ENCODE measurements at regions not wholly inside any gene's neighbourhood (a gene's known extent, or its start where the extent isn't known, plus 50 kb on each side); places are given as distances from the start of the nearest gene placed in this dataset.
"Not testable (repeated sequence)": the region's sequence is repeated elsewhere in the genome, so short reads cannot be mapped to it uniquely, and the experiment has no call there.

DNA sequence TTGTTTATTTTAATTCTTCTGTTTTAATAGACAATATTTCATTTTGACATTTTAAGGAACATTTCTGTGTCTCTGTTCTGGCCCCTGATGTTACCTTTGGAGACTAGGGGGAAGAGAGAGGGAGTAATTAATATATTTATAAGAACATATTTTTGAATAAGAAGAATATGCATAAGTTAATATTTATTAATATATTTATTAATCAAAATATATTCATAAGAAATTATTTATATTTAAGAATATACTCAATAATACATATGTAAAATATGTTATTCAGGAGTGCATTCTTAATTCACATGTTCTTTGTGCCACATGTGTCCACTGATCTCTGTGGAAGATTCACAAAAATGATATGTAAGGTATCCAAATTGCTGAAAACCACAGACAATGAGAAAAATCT lies 1687.7 kb downstream of the SPATA31A7 start:
- H3K9me1 ChIP-seq (ENCODE audit: insufficient read depth, low read length); H4K8ac ChIP-seq (ENCODE audit: low read depth in 2 of 2, low read length in 2 of 2); dilution Hi-C loops (cut with HindIII; ENCODE audit: low sequenced_read_pairs, unreplicated experiment); POLR2A ChIA-PET (ENCODE audit: unreplicated experiment); H3K27me3 ChIP-seq (ENCODE audit: control insufficient read depth, insufficient read depth, low read length); H2BK120ac ChIP-seq (ENCODE audit: low read depth, low read length); H2AK9ac ChIP-seq (replicated peaks; ENCODE audit: low read depth, low read length, poor library complexity); CTCF ChIA-PET; in situ Hi-C loops (cut with MboI; ENCODE audit: low sequenced_read_pairs); H3K9ac ChIP-seq (ENCODE audit: low read depth, low read length); H2BK20ac ChIP-seq (ENCODE audit: low read depth, low read length); H3K18ac ChIP-seq (ENCODE audit: low read depth, low read length); H2BK15ac ChIP-seq (ENCODE audit: low read depth, low read length); H4K5ac ChIP-seq (ENCODE audit: low read depth, low read length); H3K4ac ChIP-seq (ENCODE audit: low read depth, low read length); H2AFZ ChIP-seq (replicated peaks; ENCODE audit: low read length, poor library complexity); H3K9me3 ChIP-seq (ENCODE audit: control insufficient read depth, insufficient read depth, low read length); intact Hi-C loops (cut with micrococcal nuclease); H3K14ac ChIP-seq (replicated peaks; ENCODE audit: low read depth, low read length); H3K79me1 ChIP-seq (ENCODE audit: low read depth in 1 of 2, low read length in 2 of 2); H3K36me3 ChIP-seq (ENCODE audit: control insufficient read depth, insufficient read depth, low read length); H3K56ac ChIP-seq (ENCODE audit: extremely low read depth, insufficient read depth, low read length); H2AK5ac ChIP-seq (ENCODE audit: low read depth, low read length); H4K91ac ChIP-seq (ENCODE audit: insufficient read depth, low read depth, low read length); H3K23ac ChIP-seq (ENCODE audit: low read depth, low read length); DNase-seq; H3K4me2 ChIP-seq (ENCODE audit: low read depth, low read length); H2BK5ac ChIP-seq (ENCODE audit: low read depth, low read length, poor library complexity, severe bottlenecking); H4K20me1 ChIP-seq (ENCODE audit: insufficient read depth, low read length); ATAC-seq (ENCODE audit: low read depth); H3K27ac ChIP-seq (ENCODE audit: insufficient read depth, low read length); H3K4me1 ChIP-seq (ENCODE audit: control insufficient read depth, insufficient read depth, low read length); H3K4me3 ChIP-seq (ENCODE audit: insufficient read depth, low read depth, low read length); BruUV-seq (replicated peaks): not testable (repeated sequence)

DNA sequence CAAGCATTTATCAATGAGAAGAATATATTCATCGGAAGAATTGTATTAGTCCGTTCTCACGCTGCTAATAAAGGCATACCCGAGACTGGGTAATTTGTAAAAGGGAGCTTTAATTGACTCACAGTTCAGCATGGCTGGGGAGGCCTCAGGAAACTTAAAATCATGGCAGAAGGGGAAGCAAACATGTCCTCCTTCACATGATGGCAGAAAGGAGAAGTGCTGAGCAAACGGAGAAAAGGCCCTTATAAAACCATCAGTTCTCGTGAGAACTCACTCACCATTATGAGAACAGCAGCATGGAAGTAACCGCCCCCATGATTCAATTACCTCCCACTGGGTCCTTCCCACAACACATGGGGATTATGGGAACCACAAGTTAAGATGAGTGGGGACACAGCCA lies 1688.2 kb downstream of the SPATA31A7 start:
- H3K9ac ChIP-seq (ENCODE audit: low read depth, low read length); H2AK5ac ChIP-seq (ENCODE audit: low read depth, low read length); H3K79me1 ChIP-seq (ENCODE audit: low read depth in 1 of 2, low read length in 2 of 2); H4K20me1 ChIP-seq (ENCODE audit: insufficient read depth, low read length); H3K36me3 ChIP-seq (ENCODE audit: control insufficient read depth, insufficient read depth, low read length); H2BK120ac ChIP-seq (ENCODE audit: low read depth, low read length); H4K8ac ChIP-seq (ENCODE audit: low read depth in 2 of 2, low read length in 2 of 2); H3K4me2 ChIP-seq (ENCODE audit: low read depth, low read length); H3K4ac ChIP-seq (ENCODE audit: low read depth, low read length); H3K9me1 ChIP-seq (ENCODE audit: insufficient read depth, low read length); H4K91ac ChIP-seq (ENCODE audit: insufficient read depth, low read depth, low read length); BruUV-seq (replicated peaks); H2BK15ac ChIP-seq (ENCODE audit: low read depth, low read length); H3K14ac ChIP-seq (replicated peaks; ENCODE audit: low read depth, low read length); H2AK9ac ChIP-seq (replicated peaks; ENCODE audit: low read depth, low read length, poor library complexity); H3K27ac ChIP-seq (ENCODE audit: insufficient read depth, low read length); H4K5ac ChIP-seq (ENCODE audit: low read depth, low read length); H3K4me1 ChIP-seq (ENCODE audit: control insufficient read depth, insufficient read depth, low read length); CTCF ChIA-PET; H3K23ac ChIP-seq (ENCODE audit: low read depth, low read length); H3K18ac ChIP-seq (ENCODE audit: low read depth, low read length); H2BK5ac ChIP-seq (ENCODE audit: low read depth, low read length, poor library complexity, severe bottlenecking); intact Hi-C loops (cut with micrococcal nuclease); H3K4me3 ChIP-seq (ENCODE audit: insufficient read depth, low read depth, low read length); H2AFZ ChIP-seq (replicated peaks; ENCODE audit: low read length, poor library complexity); H3K27me3 ChIP-seq (ENCODE audit: control insufficient read depth, insufficient read depth, low read length); dilution Hi-C loops (cut with HindIII; ENCODE audit: low sequenced_read_pairs, unreplicated experiment); ATAC-seq (ENCODE audit: low read depth); POLR2A ChIA-PET (ENCODE audit: unreplicated experiment); H2BK20ac ChIP-seq (ENCODE audit: low read depth, low read length); DNase-seq; in situ Hi-C loops (cut with MboI; ENCODE audit: low sequenced_read_pairs); H3K56ac ChIP-seq (ENCODE audit: extremely low read depth, insufficient read depth, low read length); H3K9me3 ChIP-seq (ENCODE audit: control insufficient read depth, insufficient read depth, low read length): not testable (repeated sequence)
- 60% methylated on average over 1 of the region's 7 CpGs; no CpG with 5 or more reads in 1 of the 2 experiments for WGBS, 2 experiments (ENCODE audit: extremely low coverage in 2 of 2, insufficient read length in 1 of 2)

All from IMR-90 (cell line).